HL-60 (cell line): ENCODE measurements at regions not wholly inside any gene's neighbourhood (a gene's known extent, or its start where the extent isn't known, plus 50 kb on each side); places are given as distances from the start of the nearest gene placed in this dataset.

Experiments used
- CTCF ChIP-seq: IDR thresholded peaks from one replicate; pipeline ENCODE4 v1.5.1; 2011; ENCODE audit warnings: low read length, control low read depth, inconsistent platforms; ENCODE audit not compliant: insufficient read depth
- GABPA ChIP-seq: IDR thresholded peaks from 2 replicates; pipeline ENCODE4 v1.6.1; 2012; ENCODE audit warnings: low read depth
- POLR2AphosphoS5 ChIP-seq: IDR thresholded peaks from 2 replicates; pipeline ENCODE4 v1.6.1; 2012; ENCODE audit warnings: low read depth
- REST ChIP-seq: IDR thresholded peaks from 2 replicates; pipeline ENCODE4 v1.6.1; 2012; ENCODE audit warnings: low read depth; ENCODE audit not compliant: insufficient replicate concordance

DNA sequence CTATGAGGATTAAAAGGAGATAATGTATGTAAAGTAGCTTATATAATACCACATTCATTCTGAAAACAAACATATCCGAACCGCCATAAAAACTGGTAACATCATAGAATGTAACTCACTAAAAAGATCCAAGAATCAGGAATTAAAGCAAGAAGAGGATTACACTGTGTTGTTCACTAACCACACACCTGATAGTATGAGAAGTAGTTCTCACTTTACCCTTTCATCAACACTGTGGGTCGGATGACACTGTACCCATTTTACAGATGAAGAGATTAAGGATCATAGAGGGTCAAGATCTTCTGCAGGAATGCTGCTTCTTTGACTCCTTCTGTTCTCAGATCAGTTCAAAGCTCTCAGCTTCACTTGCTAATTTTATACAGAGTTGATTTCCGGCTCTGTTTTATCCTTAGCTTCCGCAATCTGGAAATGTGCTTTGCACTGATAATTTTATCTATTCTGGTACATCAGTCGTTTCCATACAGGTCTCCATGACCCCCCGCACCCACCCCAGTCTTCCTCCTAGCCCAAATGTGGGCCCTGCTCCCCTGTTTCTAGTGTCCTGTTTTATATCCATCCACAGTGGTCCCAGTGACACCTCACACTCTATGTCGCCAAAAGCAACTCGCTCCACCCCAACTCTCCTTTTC lies 288.6 kb upstream of the CCL2 start:
- no peak for TF ChIP-seq GABPA
- no peak for TF ChIP-seq POLR2AphosphoS5
- TF ChIP-seq CTCF: no peak
- TF ChIP-seq REST: no peak
